Kidney tubule cell (primary cell): ENCODE measurements at regions not wholly inside any gene's neighbourhood (a gene's known extent, or its start where the extent isn't known, plus 50 kb on each side); places are given as distances from the start of the nearest gene placed in this dataset.
"Not testable (repeated sequence)": the region's sequence is repeated elsewhere in the genome, so short reads cannot be mapped to it uniquely, and the experiment has no call there.

ENCODE experiments used
- DNase-seq: peaks from one replicate; pipeline ENCODE4 v3.0.0-alpha.2; 2018; ENCODE audit warnings: low spot score

DNA sequence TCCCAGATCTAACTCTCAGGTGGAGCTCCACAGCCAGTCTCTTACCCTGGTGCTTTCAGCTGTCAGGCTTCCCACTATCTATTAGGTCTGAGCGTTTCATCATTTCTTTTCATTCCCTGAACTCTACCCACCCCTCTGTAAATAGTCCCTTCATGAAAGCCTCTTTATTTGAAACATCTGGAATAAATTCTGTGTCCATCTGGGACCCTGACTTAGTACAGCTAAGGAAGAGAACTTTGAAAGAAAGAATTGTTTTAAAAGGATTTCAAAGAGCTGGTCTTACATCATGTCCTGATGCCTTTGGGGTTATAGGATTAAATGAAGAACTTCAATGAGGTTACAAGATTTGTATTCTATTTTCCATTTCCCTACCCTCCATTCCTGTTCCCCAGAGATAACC lies 388.5 kb upstream of the CA10 start:
- DNase-seq: no peak

DNA sequence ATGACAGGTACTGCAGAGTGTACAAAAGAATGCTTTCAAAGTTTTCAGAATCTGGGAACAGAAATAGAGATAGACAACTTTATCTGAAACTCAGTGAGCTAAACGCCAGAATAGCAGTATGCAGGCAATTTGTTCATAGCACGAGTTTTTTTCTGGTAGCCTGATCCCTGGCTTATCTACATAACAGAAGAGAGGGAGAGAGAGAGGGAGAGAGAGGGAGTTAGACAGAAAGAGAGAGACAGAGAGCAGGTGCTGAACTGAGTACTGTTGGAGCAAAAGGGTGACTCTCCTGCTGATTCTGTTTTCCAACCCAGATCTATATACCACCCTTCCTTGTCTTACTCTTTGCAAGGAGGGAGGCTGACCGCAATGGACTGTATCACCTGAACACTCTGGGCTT lies 388.0 kb upstream of the CA10 start:
- DNase-seq: no peak

DNA sequence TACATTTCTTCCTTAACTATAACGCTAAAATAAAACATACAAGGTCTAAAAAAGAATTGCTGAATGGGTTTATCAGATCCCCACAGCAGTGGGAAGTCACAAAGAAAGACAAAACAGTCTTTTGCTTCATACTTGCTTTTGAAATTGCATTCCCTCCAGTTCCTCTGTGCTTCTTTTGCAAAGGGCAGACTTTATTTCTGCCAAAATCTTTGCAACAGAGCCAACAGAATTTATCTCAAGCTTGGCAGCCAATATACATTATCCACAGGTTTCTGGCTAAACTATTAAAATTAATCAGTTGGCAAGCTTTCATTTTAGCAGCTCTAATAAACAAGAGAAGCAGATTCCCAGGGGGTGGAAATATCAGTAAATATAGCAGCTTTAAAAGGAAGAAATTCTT lies 378.9 kb upstream of the CA10 start:
- DNase-seq: no peak

DNA sequence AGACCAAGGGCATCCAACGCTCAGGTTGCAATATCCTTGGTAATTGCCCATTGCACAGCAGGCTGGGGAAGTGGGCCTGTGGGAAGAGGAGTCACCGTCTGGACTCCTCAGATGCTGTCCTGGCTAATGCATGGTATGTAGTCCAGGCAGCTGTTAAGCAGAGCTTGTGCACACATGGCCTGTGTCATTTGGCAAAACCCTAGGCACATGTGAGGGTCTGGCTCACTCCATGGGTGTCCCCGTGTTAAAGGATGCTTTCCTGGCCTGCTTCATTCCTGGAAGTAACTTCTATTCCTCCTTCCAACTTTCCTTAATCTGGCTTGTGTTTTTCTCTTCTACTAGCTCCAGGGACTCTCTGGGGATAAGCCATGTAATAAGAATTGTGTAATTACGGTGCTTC lies 378.0 kb upstream of the CA10 start:
- no peak for DNase-seq

DNA sequence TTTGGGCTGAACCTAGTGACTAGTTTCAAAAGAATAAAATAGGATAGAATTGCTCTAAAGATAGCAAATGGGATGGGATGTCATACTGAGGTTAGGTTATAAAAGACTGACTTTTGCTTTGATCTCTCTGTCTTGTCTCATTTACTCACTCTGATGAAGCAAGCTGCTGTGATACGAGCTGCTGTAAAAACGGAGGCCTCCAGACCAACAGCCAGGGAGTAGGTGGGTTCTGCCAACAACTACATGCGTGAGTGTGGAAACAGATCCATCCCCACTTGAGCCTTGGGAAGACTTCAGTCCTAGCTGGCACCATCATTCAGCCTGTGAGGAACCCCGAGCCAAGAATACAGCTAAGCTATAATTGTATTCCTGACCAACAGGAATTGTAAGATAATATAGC lies 373.9 kb upstream of the CA10 start:
- DNase-seq: no peak

DNA sequence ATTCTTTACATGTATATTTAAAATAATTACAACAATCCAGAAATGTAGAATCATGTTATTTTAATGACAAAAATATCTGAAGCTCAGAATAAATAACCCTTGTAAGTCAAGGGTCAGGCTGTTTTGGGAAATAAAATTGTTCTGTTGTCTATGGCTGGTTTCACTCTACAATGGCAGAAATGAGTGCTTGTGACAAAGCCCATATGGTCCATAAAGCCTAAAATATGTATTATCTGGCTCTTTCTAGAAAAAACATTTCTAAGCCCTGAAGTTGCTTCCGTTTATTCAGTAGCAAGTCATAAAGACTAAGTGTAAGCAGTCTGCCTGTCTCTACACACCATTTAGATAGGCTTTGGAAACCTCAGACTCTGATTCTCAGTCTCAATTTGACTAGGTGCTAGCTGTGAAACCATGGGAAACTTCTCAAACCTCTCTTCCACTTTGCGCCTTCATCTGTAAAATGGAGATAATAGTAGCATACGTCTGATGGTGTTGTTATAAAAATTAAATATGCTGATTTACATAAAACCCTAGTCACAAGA lies 365.7 kb upstream of the CA10 start:
- DNase-seq: no peak

DNA sequence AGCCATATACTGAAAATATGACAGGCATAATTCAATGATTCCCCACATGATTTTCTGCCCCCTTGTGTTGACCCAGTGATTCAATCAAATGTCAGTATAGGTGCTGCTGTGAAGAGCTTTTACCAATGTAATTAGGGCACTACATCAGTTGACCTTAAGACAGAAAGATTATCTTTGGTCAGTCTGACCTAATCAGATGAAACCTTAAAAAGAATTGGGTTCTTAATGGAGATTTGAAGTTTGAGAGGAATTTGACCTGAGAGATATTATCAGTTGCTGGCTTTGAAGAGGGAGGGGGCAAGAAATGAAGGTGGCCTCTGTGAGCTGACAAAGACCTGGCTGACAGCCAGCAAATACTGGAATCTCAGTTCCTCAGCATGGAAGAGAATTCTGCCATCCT lies 358.7 kb upstream of the CA10 start:
- no peak for DNase-seq

DNA sequence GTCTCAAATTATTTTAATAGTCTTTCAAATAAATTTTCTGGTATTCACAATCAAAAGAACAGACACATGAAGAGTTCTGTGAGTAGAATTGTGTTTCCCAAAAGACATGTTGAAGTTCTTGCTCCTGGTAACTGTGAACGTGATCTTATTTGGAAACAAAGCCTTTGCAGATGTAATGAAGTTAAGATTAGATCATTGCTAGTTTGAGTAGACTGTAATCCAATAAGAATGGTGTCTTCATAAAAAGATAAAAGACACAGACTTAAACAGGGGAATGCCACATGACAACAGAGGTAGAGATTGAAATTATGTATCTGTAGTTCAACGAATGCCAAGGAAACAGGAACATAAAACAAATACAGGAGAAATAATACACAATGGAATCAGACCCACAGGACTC lies 357.4 kb upstream of the CA10 start:
- DNase-seq: no peak

DNA sequence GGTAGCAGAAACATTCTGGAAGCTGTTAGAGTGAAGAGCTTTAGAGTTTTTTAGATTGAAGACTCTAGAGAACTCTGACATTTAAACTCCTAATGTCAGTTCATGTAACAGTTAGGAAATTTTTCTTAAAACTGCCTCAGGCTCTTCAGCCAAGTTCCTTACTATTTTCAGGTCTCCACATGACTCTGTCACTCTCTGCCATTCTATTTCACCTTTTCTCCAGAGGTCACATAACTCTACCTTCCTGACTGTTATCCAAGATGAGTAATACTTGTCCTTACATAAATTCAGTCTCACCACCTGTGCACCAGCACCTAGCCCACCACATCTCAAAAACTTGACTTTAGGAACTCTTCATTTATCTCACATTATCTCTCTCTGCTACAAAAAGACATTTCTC lies 347.1 kb upstream of the CA10 start:
- DNase-seq: no peak

DNA sequence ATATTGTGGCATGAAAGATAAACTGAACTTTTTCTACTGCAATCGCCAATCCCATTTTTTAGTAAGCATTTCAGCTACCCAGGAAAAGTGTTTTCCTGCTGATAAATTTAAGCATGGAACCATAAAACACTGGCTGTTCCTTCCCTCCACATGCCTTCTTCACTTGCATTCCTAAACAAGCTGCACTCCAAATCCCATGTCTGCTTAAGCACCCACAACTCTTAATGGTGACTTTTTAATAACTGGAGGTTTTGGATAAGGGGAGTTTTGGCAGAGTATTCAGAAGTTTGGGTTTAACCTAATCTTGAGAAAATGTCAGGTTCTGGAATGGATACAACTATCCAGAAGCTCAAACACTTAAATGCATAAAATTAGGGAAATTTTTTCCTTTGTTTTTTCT lies 345.6 kb upstream of the CA10 start:
- DNase-seq: no peak

DNA sequence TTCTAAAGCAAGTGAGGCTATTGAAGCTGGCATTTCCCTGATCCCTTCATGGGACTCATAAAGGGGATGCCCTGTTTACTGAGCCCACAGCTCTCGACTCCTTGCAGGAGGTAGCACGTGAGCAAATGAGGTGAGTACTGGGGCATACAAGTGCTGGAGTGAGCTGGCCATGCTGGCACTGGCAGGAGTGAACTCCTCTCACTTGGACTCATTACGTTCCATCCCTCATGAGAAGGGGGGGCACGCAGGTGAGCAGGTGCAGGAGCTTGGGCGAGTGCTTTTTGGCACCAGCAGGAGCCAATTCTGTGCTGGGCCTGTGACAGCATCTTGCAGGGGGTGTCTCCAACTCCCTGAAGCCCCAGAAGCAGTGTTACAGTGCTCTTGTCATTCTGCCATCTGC lies 337.1 kb upstream of the CA10 start:
- DNase-seq: no peak

DNA sequence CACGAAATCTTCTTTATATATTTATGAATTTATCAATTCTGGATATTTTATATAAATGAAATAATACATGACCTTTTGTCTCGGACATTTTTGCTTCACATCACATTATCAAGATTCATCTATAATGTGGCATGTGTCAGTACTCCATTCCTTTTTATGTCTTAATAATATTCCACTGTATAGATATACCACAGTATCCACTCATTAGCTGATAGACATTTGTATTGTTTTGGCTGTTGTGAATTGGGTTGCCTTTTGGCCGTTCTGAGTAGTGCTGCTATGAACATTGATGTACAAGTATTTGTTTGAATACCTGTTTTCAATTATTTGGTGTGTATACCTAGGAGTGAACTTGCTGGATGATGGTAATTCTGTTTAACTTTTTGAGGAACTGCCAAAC lies 323.8 kb upstream of the CA10 start:
- no peak for DNase-seq

DNA sequence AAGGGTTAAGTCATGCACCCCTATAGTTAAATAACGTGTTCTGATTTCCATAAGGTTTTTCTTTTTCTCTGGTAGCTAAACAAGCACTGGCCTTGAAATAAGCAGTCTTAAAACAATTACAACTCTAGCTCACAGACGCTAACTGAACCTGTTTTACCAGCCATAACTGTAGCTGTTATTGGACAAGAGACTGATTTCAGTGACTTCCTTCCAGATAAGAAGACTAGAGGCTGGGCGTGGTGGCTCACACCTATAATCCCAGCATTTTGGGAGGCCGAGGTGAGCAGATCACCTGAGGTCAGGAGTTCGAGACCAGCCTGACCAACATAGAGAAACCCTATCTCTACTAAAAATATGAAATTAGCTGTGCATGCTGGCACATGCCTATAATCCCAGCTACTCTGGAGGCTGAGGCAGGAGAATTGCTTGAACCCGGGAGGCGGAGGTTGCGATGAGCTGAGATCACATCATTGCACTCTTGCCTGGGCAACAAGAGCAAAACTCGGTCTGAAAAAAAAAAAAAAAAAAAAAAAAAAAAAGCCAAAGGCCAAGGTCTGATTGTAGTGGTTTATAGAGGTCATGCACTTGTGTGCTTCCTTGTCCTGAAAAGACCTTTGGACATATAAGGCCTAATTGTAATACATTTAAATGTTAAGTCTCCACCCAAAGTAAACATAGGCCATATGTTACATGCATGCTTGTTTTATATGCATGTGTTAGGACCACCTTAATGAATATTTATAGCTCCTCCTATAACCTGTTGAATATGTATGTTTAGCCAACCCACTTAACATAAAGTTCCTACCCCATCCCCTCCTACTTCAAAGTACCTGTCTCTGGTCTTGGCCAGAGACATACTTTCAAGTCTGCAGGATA lies 319.5 kb upstream of the CA10 start:
- DNase-seq: no peak

DNA sequence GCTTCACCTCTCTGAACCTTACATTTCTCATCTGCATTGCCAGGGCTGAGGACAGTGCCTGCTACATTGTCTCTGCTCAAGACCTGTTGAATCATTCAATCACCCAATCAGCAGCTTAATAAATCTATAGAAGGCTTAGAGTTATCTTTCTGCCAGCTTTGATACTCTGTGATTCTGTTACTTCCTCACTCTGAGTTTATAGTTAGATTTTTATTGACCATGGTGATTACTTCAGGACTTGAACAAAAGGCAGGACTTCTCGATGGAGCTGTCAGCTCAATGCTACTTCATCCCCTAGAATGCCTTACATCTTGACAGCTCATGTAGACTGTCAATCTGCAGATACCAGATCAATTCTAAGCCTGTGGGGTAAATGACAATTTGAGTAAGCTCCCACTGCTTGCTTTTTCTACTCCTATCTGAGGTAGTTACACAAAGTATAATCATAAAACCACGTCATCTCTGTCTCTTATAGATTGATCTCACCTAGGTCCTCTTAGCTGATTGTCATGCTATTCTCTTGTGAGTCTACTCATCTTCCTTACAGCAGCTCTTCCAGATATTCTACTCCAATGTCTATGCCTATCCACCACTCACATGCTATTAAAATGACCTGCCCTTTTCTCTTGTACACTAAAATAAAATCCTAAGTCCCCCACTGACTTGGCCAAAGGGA lies 318.3 kb upstream of the CA10 start:
- DNase-seq: no peak

DNA sequence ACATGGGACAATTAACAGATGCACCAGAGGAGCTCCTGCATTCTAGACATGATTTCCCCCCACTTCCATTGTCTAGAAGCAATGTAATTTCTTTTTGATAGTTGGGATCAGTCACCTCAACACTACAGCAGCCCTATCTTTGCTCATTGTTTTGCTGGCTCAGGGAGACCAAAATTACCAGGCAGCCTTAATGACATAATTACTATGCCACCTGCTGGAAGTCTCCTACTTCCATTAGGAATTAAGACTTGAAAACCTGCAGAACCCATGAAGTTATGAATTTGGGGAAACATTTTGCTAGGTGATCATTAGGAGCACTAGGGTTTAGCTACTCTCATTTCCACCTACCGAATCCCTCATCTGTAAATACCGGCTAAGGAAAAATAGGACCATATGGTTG lies 312.0 kb upstream of the CA10 start:
- no peak for DNase-seq

DNA sequence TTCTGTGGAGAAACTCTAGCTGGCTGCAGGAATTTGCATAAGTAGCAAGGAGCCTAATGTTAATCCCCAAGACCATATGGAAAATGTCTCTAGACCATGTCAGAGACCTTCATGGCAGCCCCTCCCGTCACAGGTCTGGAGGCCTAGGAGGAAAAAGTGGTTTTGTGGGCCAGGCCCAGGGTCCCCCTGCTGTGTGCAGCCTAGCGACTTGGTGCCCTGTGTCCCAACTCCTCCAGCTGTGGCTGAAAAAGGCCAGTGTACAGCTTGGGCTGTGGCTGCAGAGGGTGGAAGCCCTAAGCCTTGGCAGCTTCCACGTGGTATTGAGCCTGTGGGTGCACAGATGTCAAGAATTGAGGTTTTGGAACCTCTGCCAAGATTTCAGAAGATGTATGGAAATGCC lies 306.9 kb upstream of the CA10 start:
- no peak for DNase-seq

DNA sequence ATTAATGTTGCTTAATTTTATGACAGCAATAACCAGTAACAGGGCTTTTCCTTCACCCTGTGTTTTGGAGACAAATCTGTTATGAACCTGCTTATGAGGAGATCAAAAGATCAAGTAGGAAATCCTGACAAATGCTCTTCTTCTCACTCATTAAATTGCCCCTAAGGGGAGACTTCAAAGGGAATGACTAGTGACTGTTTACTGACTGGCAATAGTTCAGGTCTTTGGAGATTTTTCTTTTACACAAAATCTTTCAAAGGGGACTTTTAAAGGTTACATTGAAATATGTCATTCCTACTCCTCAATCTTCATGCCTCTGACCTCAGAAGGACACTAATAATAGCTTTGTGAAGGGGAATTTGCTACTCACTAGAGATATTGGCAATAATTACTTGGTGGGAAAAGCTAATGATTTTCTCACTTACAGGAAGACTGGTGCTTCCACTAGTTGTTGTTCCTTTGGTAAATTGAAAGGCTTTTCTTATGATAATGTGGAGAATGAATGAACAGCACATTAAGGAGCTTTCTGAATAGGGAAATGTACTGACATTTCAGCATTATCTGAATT lies 292.9 kb upstream of the CA10 start:
- no peak for DNase-seq

DNA sequence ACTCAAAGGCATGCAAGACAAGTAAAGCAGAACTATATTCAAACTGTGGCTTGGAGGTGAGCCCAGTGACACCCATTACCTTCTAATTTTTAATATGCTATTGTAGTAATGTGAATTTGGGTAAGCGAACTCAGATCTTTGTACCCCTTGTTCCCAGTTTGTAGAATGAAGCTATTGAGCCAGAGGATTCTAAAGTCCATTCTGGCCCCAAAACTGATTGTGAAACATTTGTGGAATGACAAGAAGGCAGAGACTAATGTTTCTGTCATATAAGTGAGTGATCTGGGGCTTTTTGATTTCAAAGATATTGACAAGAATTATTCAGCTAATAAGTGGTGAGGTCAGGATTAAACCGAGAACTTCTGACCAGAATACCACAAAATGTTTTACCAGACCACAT lies 283.8 kb upstream of the CA10 start:
- no peak for DNase-seq

DNA sequence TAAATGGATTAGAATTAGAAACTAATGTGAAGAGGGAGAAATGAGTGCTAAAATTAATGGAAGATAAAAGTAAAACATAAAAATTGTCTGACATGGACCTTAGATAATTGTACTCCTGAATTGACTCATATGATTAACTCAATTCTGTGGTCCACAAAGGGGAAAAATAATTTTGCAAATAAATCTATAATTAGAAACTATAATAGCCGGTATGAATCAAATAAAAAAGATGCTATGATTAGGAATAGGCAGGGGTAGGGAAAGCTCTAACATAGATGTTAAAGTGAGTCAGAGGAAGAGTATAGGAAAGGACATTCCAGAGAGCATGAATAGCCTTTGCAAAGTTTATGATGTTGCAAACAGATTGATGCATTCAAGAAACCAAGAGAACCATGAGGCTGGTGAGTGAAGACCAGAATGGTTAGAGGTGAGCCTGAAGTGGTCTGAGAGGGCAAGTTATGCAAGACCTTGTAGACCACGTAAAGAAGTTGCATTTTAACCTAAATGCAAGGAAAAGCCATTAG lies 262.1 kb upstream of the CA10 start:
- no peak for DNase-seq

DNA sequence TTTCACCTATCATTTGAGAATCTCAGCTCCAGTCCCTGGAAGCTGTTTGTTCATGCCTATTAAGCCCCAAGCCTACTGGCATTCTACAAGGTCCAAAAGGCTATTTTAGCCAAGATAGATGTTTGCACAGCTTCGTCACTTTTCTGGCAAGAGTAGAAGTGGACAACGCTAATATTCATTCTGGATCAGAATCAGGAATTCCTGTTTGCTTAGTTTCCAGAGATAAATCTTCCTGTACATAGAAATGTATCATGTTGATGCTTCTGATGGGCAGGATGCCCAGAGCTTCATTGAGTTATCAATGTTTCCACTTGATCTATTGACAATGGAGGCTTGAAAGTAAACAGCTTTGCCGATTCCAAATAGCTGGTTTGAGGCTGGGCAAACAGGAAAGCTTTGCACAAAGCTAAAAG lies 260.7 kb upstream of the CA10 start:
- no peak for DNase-seq

DNA sequence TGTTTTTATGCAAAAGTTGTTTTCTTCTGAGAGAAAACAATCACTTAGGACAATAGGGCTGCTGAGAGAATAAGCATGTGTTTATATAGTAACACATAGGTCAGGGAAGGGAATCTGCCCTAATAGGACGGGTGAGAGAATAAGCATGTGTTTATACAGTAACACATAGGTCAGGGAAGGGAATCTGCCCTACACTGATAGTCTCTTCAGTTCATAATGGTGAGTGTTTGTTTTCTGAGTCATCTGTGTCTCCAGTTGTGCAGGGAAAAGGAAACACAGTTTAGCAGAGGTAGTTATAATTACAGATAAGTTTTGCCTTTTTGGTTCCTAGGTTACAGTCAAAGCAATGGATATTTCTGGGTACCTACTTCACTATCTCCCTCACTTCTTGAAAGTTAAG lies 252.3 kb upstream of the CA10 start:
- DNase-seq: peak; percentile 1

DNA sequence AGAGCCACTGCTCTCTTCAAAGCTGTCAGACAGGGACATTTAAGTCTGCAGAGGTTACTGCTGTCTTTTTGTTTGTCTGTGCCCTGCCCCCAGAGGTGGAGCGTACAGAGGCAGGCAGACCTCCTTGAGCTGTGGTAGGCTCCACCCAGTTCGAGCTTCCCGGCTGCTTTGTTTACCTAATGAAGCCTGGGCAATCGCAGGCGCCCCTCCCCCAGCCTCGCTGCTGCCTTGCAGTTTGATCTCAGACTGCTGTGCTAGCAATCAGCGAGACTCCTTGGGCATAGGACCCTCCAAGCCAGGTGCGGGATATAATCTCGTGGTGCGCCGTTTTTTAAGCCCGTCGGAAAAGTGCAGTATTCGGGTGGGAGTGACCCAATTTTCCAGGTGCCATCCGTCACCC lies 250.7 kb upstream of the CA10 start:
- not testable (repeated sequence) for DNase-seq

DNA sequence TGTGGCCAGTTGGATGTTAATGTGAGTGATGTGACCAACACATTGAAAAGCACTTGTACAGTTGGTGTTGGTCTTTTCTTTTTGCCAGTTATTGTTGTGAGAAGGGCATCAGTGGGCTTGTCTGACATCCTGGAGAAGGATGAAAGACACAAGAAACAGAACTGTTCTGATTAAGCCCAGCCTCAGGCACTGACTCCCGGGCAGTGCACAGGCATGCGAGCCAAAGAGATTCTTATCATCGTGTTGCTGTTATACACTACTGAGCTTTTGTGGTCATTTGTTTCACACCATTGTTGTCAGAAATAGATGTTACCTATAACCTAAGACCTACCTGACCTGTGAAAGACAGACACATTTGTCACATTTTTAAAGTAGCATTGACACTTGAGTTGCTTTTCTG lies 236.8 kb upstream of the CA10 start:
- DNase-seq: no peak
